CD1c-positive myeloid dendritic cell (primary cell): ENCODE measurements at regions not wholly inside any gene's neighbourhood (a gene's known extent, or its start where the extent isn't known, plus 50 kb on each side); places are given as distances from the start of the nearest gene placed in this dataset.

ENCODE experiments used
- DNase-seq: peaks from one replicate; pipeline ENCODE4 v3.0.0-alpha.2; 2016; ENCODE audit errors: extremely low spot score

DNA sequence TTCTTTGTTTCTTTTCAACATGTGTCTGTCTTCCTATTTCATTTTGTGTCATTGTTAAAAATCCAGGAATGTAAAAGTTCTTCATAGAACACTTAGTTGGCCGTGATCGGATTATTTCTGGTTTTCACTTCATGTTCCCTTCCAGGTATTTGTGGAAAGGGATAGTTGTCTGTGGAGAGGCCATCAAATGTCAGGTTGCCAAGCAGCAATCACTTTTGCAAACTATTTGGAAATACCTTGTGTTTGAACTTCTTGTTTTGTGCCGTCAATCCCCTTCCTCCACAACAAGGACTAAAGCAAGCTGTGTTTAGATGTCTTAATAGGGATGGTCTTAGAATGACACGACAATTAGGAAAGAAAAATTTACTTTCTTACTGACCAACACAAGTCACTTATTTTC, 116.9 kb upstream of the MPDZ start:
- no peak for DNase-seq

DNA sequence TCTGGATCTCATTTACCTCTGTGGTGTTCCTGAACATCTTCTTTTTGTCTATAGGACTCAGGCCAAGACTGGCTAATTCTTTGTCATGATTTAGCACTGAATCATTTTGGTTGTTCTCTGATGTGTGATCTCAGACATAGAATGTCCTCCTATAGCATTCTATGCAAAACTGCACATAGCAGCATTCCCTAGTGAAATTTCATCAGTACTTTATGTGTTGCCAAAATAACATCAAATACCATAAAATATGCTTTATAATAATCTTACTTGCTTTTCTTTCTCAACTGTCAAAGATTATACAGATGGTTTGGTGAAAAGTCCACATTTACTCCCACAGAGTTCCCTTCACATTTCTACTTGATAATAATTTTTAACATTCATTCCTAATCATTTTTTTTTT, 115.7 kb upstream of the MPDZ start:
- DNase-seq, result no peak

DNA sequence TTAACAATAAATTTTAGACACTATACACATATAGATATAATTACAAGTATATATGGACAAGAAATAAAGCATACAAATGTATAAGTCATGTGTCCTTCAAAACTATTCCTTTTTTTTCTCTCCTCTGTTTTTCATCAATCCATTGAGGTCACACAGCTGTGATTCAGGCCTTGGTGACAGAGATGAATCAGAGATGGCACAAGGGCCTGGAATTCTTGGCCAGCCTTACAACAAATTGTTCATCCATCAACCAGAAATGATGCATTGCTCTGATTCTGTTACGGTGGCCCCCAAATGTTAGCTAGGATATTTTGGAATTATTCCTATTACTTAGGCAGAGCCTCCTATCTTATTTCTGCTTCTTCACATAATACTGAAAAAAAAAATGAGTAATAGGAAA, 108.7 kb upstream of the MPDZ start:
- DNase-seq, result no peak

DNA sequence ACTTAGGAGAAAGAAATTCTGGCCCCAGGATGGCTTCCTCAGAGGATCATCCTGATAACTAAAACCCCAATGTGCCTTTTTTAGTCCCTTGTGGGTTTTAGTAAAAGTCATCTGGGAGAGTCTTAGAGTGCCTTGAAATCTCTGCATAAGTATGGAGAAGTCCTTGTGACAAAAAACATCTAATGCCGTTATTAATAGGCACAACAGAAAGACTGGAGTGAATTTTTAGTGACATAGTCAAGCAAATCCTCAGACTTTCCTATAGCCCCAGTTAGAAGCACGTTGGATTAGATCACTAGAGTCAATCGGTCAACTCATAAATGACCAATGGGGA, 108.2 kb upstream of the MPDZ start:
- no peak for DNase-seq

DNA sequence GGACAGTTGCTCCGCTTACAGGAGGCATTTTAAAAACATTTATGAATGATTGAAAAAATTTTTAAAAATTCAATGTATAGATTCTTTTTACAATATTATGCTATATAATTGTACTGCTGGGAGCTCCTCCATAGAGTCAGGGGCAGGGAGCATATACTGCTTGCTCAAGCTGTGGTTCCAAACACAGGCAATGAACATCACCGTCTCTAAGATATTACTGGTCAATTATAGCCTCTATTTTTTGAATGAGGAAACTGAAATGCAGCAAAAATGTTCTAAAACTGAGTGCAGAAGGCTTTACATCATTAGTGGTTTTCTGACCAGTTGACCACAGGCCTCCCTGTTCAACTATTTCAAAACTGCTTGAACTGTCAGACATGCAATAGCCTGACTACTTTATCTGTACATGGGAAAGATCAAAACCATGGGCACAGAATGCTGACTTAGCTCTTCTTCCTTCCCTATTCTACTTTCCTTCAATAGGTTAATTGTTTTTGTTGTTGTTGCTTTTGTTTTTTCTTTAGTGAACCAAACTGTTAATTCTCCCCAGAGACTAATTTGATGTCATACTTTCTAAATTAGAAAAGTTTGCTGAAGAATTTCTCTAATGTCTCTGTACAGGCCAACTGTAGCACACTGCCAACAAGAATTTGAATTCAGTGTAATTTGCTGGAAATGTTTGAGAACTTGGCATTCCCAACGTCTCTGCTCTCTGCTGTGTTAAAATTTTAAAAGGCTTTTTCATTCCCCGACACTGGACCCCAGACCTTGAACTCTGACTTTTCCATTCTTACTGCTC, 107.6 kb upstream of the MPDZ start:
- DNase-seq, result no peak

DNA sequence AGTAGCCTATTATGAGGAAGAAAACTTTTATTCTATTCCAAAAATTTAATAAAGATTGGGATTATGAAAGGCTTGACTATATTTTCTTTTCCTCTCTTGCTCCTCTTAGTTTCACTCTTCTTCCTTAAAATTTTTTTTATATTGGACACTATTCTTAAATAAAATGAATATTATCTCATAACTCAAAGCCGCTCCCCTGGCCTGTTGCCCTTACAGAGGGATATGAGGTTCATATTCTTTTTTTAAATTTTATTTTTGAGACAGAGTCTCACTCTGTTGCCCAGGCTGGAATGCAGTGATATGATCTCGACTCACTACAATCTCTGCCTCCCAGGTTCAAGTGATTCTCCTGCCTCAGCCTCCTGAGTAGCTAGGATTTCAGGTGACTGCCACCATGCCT, 106.8 kb upstream of the MPDZ start:
- no peak for DNase-seq

DNA sequence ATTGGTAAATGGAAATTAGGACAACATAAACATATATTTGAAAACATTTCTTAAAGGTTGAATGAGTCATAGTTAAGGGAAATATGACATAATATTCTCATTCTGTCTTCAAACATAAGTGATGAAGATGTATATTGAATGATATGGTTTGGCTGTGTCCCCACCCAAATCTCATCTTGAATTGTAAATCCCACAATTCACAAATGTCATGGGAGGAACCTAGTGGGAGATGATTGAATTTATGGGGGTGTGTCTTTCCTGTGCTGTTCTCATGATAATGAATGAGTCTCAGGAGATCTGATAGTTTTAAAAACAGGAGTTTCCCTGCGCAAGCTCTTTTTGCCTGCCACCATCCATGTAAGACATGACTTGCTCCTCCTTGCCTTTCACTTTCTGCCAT, 104.4 kb upstream of the MPDZ start:
- DNase-seq, result no peak

DNA sequence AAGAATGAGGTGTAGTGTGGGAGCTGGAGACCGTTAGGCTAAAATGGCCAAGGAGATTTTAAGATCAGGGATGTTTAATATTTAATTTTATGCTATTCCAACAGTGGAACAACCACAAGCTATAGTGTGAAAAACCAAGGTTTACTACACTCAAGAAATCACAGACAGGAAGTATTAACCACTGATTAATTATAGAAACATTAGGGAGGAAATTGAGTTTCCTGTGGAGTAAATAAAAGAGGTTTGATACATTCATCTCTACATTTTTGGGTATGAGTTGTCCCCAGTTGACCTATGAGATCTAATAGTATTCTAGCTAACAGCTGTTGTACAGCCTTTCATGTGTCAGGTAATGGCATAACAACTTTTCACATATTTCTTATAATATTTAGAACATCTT, 103.7 kb upstream of the MPDZ start:
- no peak for DNase-seq

DNA sequence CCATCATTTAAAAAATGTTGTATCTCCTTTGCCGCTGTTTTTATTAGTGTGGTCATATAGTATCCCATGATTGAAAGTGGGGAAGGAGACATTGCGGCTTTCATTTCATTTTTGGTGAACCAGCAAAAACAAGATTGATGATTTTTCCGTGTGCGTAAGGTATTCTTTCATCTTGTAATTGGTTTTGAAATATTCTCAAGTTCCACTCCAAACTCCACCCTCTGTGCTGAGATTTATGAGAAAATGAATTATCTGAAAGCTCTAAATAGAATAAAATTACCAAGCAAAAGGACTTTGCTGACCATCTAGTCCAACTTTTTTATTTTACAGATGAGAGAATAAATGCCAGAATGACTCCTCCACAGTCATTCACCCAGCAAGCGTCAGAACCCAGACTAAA, 103.1 kb upstream of the MPDZ start:
- no peak for DNase-seq

DNA sequence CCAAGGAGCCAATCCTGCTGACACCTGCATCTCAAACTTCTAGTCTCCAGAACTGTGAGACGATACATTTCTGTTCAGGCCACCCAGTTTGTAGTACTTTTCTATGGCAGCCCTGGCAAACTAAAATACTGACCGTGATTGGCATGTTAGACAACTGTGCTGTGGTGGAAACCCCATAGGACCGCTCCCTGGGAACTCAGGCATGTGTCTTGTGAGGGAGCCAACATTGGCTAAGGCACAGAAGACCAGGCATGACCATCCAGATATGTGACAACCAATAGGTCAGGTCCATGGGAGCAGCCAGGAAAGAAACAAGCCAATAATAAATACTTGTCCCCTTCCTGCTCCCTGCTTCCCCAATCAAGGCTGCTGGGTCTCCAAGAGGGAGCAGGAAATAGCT, 101.4 kb upstream of the MPDZ start:
- no peak for DNase-seq

DNA sequence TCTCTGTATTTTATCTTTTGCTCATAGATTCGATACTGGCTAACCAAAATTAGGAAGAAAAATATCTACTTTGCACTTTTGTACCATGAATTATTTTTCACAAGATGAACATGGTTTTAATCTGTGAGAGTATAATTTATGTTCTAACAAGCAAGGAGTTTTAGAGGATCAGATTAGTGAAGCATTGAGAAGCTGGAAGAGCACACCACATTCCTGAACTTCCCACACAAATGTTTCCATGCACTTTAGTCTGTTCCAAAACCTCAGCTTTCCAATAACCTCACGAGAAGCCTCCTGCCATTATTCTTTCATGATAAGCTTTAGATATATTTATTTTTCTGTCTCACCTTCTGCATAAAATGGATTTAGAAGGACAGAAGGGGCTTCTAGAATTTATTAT, 98.7 kb upstream of the MPDZ start:
- DNase-seq, result no peak

DNA sequence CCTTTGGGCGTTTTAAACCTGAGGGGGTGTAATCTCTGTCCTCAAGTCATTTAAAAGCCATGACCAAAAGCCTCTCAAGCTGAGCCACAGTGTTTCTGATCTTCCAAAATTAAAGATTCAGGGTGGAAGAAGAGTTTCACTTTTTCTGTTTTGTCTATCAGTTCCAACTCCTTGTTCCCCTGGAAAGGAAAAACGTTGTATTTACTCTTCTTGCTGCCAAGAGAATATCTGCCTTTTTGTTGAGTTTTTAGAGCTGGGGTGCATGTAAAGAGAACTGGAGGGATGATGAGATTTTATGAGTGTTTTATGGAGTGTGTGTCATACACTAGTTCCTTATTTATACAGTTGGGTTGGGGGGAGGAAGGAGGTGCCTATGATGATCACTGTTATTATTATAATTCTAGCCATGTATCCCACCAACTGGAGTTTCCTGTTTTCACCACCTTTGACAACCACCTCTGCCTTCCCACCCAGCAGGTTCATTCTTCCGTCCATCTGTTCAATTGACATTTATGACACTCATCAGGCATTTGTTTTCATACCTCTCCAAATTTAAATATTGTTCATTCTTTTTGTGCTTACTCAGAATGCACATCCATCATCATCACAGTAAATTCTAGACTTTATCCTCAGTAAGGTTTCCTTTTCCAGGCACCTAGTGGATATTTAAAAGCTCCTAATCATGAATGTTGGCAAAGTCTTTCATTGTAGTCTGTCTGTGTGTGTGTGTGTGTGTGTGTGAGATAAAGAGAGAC, 97.9 kb upstream of the MPDZ start:
- no peak for DNase-seq

DNA sequence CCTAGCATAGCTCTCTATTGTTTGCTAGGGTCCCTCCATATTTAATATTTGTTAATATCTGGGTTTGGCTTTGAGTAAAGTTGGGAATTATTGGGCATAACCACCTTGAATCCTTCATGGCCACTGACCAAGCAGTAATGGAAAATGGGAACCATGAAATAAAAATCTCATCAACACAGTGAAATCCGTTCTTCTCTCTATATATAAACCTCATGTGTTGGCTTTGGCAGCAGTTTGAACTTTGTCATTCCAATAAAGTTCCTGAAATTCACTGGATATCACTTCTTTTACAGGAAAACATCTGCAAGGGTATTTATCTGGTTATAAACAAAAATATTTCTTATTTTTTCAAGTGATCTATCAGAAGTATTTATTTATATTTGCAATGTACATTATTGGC, 93.0 kb upstream of the MPDZ start:
- DNase-seq, result no peak

DNA sequence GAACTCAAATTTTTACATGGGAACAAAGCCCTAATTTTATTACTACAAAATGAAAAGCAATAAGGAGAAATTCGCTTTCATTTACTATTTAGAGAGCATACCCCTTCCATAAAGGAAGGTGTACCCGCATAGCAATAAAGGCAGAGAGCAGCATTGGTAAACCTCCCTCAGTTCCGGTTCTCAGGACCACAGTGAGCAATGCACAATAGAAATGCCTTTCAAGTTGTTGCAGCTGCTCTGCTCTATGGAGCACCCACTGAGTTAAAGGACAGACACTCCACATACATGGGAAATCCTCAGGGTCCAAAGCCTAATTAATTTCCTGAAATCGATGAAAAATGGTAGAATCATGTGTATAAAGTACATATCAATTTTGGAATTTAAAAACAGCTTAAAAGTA, 89.9 kb upstream of the MPDZ start:
- no peak for DNase-seq

DNA sequence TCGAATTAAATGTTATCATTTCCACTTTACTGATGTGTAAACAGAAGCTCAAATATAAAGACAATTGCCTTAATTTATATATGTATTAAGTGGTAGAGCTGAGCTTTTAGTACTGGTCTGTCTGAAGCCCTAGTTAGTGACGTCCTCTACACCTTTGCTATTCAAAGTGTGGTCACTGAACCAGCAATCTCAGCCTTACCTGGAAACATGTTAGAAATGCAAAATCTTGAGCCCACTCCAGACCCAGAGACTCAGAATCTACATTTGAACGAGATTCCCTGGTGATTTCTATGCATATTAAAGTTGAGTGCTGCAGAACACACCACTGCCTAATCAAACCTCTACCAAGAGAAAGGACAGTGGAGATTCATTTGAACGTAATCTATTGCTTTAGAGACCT, 88.3 kb upstream of the MPDZ start:
- DNase-seq, result no peak

DNA sequence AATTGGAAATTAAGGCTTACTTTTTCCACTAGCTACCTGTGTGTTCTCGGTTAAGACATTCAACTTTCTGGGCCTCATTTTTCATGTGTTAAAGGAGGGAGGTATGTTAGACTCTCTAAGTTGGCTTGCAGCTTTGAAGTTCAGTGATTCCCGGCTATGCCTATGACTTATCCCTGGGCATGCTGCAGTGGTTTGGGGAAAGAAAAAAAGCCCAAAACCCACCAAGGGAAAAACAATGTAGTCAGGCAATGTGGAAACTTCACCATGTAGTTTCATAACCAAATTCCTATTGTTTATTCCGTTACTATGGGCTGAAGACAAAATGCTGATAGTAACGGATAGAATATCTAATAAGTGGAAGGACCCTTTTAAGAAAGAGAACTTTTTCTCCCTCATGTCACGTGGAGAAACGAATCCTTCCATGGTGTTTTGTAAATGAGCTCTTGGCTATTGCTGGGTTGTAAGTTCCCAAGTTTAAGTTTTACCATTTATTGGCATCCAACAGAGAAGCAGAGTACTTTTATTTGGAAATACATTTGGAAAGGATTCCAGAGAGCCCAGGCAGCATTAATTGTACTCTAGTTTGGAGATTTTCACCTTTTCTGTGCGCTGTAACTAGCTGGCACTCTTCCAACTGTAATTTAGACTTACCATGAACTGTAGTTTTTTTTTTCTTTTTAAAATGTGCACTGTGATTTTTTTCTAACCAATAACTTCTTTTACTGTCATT, 84.9 kb upstream of the MPDZ start:
- DNase-seq, result no peak

DNA sequence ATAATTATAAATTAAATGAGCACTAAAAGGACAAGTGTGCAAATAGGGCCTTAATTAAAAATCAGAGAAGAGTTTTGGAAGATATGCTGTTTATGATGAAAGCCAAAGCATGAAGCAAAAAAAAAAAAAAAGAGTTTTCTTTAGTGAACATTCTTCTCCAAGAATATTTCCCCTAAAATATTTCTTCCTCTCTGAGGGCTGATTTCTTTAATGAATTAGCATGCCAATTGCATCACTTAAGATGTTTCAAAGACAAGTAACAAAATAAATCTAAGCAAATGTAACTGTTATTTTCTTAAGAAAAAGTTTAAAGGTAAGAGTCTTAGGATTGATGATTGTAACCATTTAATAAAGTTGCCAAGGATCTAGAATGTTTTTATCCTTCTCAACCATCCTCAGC, 81.6 kb upstream of the MPDZ start:
- no peak for DNase-seq

DNA sequence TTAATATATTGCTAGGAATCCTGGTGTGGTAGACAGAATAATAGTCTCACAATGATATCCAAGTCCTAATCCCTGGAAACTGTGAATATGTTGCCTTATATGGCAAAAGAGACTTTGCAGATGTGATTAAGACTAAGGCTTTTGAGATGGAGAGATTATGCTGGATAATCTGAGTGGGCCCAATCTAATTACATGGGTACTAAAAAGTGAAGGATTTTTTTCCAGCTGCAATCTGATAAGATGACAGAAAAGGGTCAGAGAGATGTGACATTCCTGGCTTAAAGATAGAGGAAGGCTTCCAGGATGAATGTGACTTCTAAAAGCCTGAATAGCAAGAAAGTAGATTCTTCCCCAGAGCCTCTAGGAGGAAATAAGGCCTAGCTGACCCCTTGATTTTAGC, 80.7 kb upstream of the MPDZ start:
- no peak for DNase-seq

DNA sequence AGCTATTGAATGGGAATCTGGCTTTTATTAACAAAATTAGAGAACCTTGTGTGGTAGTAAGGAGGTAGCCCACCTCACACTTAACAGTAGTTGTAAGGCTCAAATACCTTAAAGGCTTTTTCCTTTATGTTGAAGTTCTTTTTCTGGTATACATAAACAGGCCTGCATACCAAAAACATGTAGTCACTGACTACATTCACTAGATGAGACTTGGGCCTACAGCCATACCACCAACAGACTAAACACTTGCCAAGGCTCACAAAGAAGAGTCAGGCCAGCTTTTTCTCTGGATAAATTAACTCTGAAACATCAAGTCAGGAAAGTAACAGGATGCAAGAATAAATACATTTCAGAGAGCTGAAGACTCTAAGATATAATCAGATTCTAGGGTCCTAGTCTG, 78.6 kb upstream of the MPDZ start:
- DNase-seq, result no peak

DNA sequence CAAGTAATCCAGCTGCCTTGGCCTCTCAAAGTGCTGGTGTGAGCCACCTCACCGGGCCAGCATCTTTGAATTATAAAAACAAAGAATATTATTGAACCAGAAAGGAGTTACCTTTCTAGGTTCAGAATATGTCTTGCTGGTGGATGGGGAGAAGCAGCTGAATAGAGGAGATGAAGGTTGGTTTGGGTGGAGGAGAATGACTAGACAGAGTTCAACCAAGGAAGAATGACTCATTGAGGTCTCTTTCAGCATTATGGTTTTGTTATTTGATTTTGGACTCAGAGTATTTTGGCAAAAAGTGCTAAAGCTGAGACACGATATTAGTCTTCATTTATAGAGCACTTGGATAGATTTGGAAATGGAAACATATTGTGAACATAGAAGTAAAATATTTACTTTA, 75.2 kb upstream of the MPDZ start:
- no peak for DNase-seq

DNA sequence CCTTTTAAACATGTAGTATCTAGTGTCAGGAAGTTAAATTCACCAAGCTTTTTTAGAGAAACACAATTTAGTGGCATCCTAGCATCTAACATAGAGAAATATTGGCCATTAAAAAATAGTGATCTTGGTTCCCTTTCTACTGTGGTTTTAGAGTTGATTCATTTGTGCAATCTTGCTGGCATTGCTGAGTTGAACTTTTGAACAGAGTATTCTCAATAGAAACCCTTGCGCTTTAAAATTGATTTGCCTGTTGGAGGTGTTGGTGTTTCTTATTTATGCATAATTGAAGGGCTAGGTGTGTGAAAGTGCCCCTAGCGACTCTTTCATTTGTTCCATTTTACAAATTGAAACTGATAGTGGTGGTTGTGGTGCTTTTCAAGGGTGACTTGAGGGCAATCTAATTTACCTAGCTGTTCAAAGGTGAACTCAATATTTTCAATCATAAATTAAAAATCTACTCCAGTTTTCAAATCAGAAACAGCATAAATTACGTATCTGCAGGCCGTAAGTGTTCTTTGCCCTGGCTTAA, 73.0 kb upstream of the MPDZ start:
- no peak for DNase-seq

DNA sequence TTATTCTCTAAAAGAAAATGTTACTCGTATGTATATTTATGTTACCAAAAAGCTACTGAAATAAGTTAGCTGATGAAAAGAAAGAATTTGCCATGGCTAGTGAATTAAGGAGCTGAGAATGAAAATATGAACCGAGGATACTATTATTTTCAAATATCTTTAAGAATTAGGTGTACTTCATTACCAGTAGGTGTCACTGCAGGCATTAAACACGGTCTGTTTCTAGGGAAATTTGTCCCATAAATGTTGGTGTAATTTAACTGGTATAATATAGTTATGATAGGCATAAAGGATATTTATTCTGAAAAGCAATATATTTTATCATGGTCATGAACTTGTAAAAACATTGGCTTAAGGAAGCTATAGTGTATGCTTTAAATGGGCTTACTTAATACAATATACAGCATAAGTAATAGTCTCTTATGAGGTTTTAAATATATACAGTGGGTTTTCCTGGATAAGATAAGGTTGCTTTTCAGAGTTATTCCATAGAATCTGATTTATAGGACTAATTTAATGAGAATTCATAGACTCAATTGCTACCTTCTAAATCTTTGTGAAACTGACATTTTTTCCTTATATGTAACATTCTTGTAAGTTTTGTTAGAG, 72.4 kb upstream of the MPDZ start:
- DNase-seq, result no peak
